22Rv1 (cell line): ENCODE measurements at regions not wholly inside any gene's neighbourhood (a gene's known extent, or its start where the extent isn't known, plus 50 kb on each side); places are given as distances from the start of the nearest gene placed in this dataset.

Experiments used
- CTCF ChIP-seq: fragments of 450-650 bp; IDR thresholded peaks from 2 replicates; pipeline ENCODE4 v1.5.1; 2017; ENCODE audit warnings: mild to moderate bottlenecking
- ZFX ChIP-seq: fragments of 450-650 bp; IDR thresholded peaks from 2 replicates; pipeline ENCODE4 v1.6.1; 2017; ENCODE audit warnings: antibody characterized with exemption, borderline replicate concordance

- no peak for TF ChIP-seq CTCF
- no peak for TF ChIP-seq ZFX
Measured at GRCh38 chr2:221653182-221653581, 81.1 kb upstream of the EPHA4 start.
